Stromal cell of bone marrow (primary cell): ENCODE measurements at regions not wholly inside any gene's neighbourhood (a gene's known extent, or its start where the extent isn't known, plus 50 kb on each side); places are given as distances from the start of the nearest gene placed in this dataset.

ENCODE experiments used
- DNase-seq: peaks from one replicate; pipeline ENCODE4 v3.0.0-alpha.2; 2012; ENCODE audit warnings: low read depth

- no peak for DNase-seq
Measured at GRCh38 chr3:69535613-69536012, 149.7 kb upstream of the FRMD4B start.

GRCh38 chr3:69532547-69533224 is 146.8 kb upstream of the FRMD4B start:
- no peak for DNase-seq

- DNase-seq, result no peak
Measured at GRCh38 chr3:69531576-69532546, 146.0 kb upstream of the FRMD4B start.

GRCh38 chr3:69530554-69530953 is 144.7 kb upstream of the FRMD4B start:
- DNase-seq, result no peak

- no peak for DNase-seq
Measured at GRCh38 chr3:69527498-69527897, 141.6 kb upstream of the FRMD4B start.

- DNase-seq, result no peak
Measured at GRCh38 chr3:69524816-69525215, 138.9 kb upstream of the FRMD4B start.

GRCh38 chr3:69521286-69521685 is 135.4 kb upstream of the FRMD4B start:
- no peak for DNase-seq

- no peak for DNase-seq
Measured at GRCh38 chr3:69511361-69511760, 125.5 kb upstream of the FRMD4B start.

GRCh38 chr3:69510481-69511030 is 124.7 kb upstream of the FRMD4B start:
- DNase-seq, result no peak

GRCh38 chr3:69509288-69509687 is 123.4 kb upstream of the FRMD4B start:
- DNase-seq, result no peak

- DNase-seq, result no peak
Measured at GRCh38 chr3:69505770-69506407, 120.0 kb upstream of the FRMD4B start.

GRCh38 chr3:69504232-69504631 is 118.3 kb upstream of the FRMD4B start:
- no peak for DNase-seq

- no peak for DNase-seq
Measured at GRCh38 chr3:69500604-69501003, 114.7 kb upstream of the FRMD4B start.

GRCh38 chr3:69499899-69500421 is 114.1 kb upstream of the FRMD4B start:
- DNase-seq, result peak; percentile 54

GRCh38 chr3:69499422-69499821 is 113.5 kb upstream of the FRMD4B start:
- DNase-seq, result no peak

- no peak for DNase-seq
Measured at GRCh38 chr3:69496856-69497255, 111.0 kb upstream of the FRMD4B start.

GRCh38 chr3:69494185-69494584 is 108.3 kb upstream of the FRMD4B start:
- no peak for DNase-seq

GRCh38 chr3:69493157-69493556 is 107.3 kb upstream of the FRMD4B start:
- no peak for DNase-seq

GRCh38 chr3:69491975-69492374 is 106.1 kb upstream of the FRMD4B start:
- no peak for DNase-seq

GRCh38 chr3:69490971-69491370 is 105.1 kb upstream of the FRMD4B start:
- DNase-seq, result no peak

- DNase-seq, result no peak
Measured at GRCh38 chr3:69490235-69490634, 104.3 kb upstream of the FRMD4B start.

GRCh38 chr3:69488026-69488425 is 102.1 kb upstream of the FRMD4B start:
- no peak for DNase-seq
